WTC11 (cell line): ENCODE measurements at regions not wholly inside any gene's neighbourhood (a gene's known extent, or its start where the extent isn't known, plus 50 kb on each side); places are given as distances from the start of the nearest gene placed in this dataset.

Source experiments
- ATAC-seq: fragments of 200-7000 bp; cut with Tn5 transposase; 2 replicates; pipeline ENCODE4 v1.10.0; 2021; ENCODE audit warnings: mild to moderate bottlenecking, moderate library complexity
- CTCF ChIA-PET: fragments of 300-600 bp; sonication (Branson Sonifier 250); formaldehyde crosslinking; loops from one replicate; lab custom pipeline; 2021; ENCODE audit warnings: antibody characterized with exemption; lab: Charles Lee
- POLR2A ChIA-PET: fragments of 350-600 bp; sonication (Branson Sonifier 250); formaldehyde crosslinking; loops from one replicate; lab custom pipeline; 2021; ENCODE audit warnings: antibody characterized with exemption; lab: Charles Lee
- DNase-seq: peaks from one replicate; pipeline ENCODE4 v3.0.0; 2021; ENCODE audit warnings: low spot score
- H3K27ac Mint-ChIP-seq: 2 replicates; pipeline ENCODE4 v1.8.0; 2021; ENCODE audit warnings: mixed read lengths
- H3K27me3 Mint-ChIP-seq: 2 replicates; pipeline ENCODE4 v1.8.0; 2021; ENCODE audit warnings: low read depth, mild to moderate bottlenecking, moderate library complexity, mixed read lengths
- H3K36me3 Mint-ChIP-seq: 2 replicates; pipeline ENCODE4 v1.8.0; 2021; ENCODE audit warnings: mixed read lengths
- H3K4me1 Mint-ChIP-seq: 2 replicates; pipeline ENCODE4 v1.8.0; 2022; ENCODE audit warnings: mixed read lengths
- H3K4me3 Mint-ChIP-seq: 2 replicates; pipeline ENCODE4 v1.8.0; 2021; ENCODE audit warnings: mild to moderate bottlenecking, moderate library complexity, mixed read lengths
- H3K9me3 Mint-ChIP-seq: 2 replicates; pipeline ENCODE4 v1.8.0; 2021; ENCODE audit warnings: mixed read lengths
- ATF3 ChIP-seq: sonication (generic); formaldehyde crosslinking; conservative IDR thresholded peaks from 2 replicates; pipeline ENCODE4 v1.8.1; 2022; ENCODE audit warnings: mild to moderate bottlenecking, missing genetic modification reagents
- CREB1 ChIP-seq: sonication (generic); formaldehyde crosslinking; IDR thresholded peaks from 2 replicates; pipeline ENCODE4 v1.8.0; 2023; ENCODE audit warnings: mild to moderate bottlenecking, missing genetic modification reagents
- EMX1 ChIP-seq: fragments of 250-450 bp; sonication (Bioruptor Pico); IDR thresholded peaks from 2 replicates; pipeline ENCODE4 v1.8.0; 2021; ENCODE audit warnings: mild to moderate bottlenecking
- ERG ChIP-seq: fragments of 250-450 bp; sonication (Bioruptor Pico); IDR thresholded peaks from 2 replicates; pipeline ENCODE4 v1.8.0; 2021; ENCODE audit warnings: mild to moderate bottlenecking
- FOXK1 ChIP-seq: sonication (generic); formaldehyde crosslinking; IDR thresholded peaks from 2 replicates; pipeline ENCODE4 v1.8.0; 2022; ENCODE audit warnings: mild to moderate bottlenecking, moderate library complexity, missing genetic modification reagents
- KAT7 ChIP-seq: sonication (generic); formaldehyde crosslinking; IDR thresholded peaks from 2 replicates; pipeline ENCODE4 v1.8.1; 2023; ENCODE audit warnings: missing genetic modification reagents, mild to moderate bottlenecking, borderline replicate concordance
- MYBL2 ChIP-seq: sonication (generic); formaldehyde crosslinking; IDR thresholded peaks from 2 replicates; pipeline ENCODE4 v1.8.1; 2023; ENCODE audit warnings: mild to moderate bottlenecking, moderate library complexity, missing genetic modification reagents
- NR2C2 ChIP-seq: sonication (generic); formaldehyde crosslinking; IDR thresholded peaks from 2 replicates; pipeline ENCODE4 v1.8.0; 2022; ENCODE audit warnings: mild to moderate bottlenecking, missing genetic modification reagents
- PREB ChIP-seq: sonication (generic); formaldehyde crosslinking; IDR thresholded peaks from 2 replicates; pipeline ENCODE4 v1.8.1; 2022; ENCODE audit warnings: mild to moderate bottlenecking, missing genetic modification reagents, moderate library complexity, borderline replicate concordance
- TP53 ChIP-seq: sonication (generic); formaldehyde crosslinking; IDR thresholded peaks from 2 replicates; pipeline ENCODE4 v1.8.1; 2023; ENCODE audit warnings: mild to moderate bottlenecking, missing genetic modification reagents
- ZMAT4 ChIP-seq: fragments of 250-450 bp; sonication (Bioruptor Pico); IDR thresholded peaks from 2 replicates; pipeline ENCODE4 v1.9.0; 2021; ENCODE audit warnings: mild to moderate bottlenecking
- ZNF121 ChIP-seq: sonication (generic); formaldehyde crosslinking; IDR thresholded peaks from 2 replicates; pipeline ENCODE4 v1.8.0; 2023; ENCODE audit warnings: missing genetic modification reagents
- ZNF263 ChIP-seq: sonication (generic); formaldehyde crosslinking; IDR thresholded peaks from 2 replicates; pipeline ENCODE4 v1.8.1; 2022; ENCODE audit warnings: low read depth, mild to moderate bottlenecking, moderate library complexity, missing genetic modification reagents
- ZNF416 ChIP-seq: fragments of 250-450 bp; sonication (Bioruptor Pico); IDR thresholded peaks from 2 replicates; pipeline ENCODE4 v1.9.0; 2021; ENCODE audit warnings: mild to moderate bottlenecking, inconsistent platforms

- Mint-ChIP-seq H3K27ac (no peak overlapping the region), H3K27me3 (no peaks in the 10 kb centered on the region), H3K9me3 (peaks cover 5% of the 10 kb centered on the region), H3K36me3 (no peaks in the 10 kb centered on the region; the same call in 1 of the 2 replicates), H3K4me3 (no peak overlapping the region), H3K4me1 (peaks cover 25% of the 10 kb centered on the region)
- ATAC-seq: no peak
- CTCF ChIA-PET: no interaction called here
- POLR2A ChIA-PET: no interaction called here
- TF ChIP-seq ZNF121 (peak; percentile 81), ERG (CRISPR knock-in tag) (no peak)
- DNase-seq: no peak
Measured at GRCh38 chr9:135372501-135373008, 107.0 kb upstream of the PPP1R26 start.

- no peak for TF ChIP-seq FOXK1 (CRISPR knock-in tag)
- no peak for TF ChIP-seq MYBL2 (CRISPR knock-in tag)
- TF ChIP-seq NR2C2 (CRISPR knock-in tag): no peak
- no peak for TF ChIP-seq ATF3 (CRISPR knock-in tag)
- TF ChIP-seq, all 79 proteins: peak for 0
- CTCF ChIA-PET: no interaction called here
- POLR2A ChIA-PET: no interaction called here
- no peak for DNase-seq
- Mint-ChIP-seq H3K9me3 (peaks cover 5% of the 10 kb centered on the region), H3K4me3 (no peak overlapping the region), H3K4me1 (peaks cover 25% of the 10 kb centered on the region), H3K27ac (no peak overlapping the region), H3K27me3 (no peaks in the 10 kb centered on the region), H3K36me3 (no peaks in the 10 kb centered on the region; the same call in 1 of the 2 replicates)
- ATAC-seq: no peak
Measured at GRCh38 chr9:135373151-135373685, 106.4 kb upstream of the PPP1R26 start.

DNA sequence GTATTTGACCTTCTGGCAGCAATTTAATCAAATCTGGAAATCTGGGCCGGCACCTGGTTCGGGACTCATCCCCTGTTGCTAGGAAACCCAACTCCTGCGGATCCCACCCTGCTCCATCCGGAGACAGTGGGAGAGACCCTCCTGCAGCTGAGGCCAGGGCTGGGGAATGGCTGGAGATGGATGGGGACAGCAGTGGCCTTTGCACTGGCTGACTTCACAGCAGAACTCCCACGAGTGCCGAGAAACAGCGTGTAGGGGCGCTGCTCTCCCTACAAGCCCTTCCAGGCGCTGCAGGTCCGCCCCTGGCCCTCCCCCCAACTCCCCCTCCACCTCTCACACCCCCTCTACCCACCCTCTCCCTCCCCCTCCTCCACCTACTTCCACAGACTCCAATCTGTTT, 105.8 kb upstream of the PPP1R26 start:
- CTCF ChIA-PET: no interaction called here
- no peaks in the 10 kb centered on the region for H3K36me3 Mint-ChIP-seq
- H3K4me1 Mint-ChIP-seq: peaks cover 22% of the 10 kb centered on the region
- H3K27me3 Mint-ChIP-seq: no peaks in the 10 kb centered on the region
- H3K27ac Mint-ChIP-seq: no peak overlapping the region
- no peaks in the 10 kb centered on the region for H3K9me3 Mint-ChIP-seq
- H3K4me3 Mint-ChIP-seq: no peak overlapping the region
- DNase-seq (no peak), ATAC-seq (no peak)
- POLR2A ChIA-PET: no interaction called here
- TF ChIP-seq ZNF121 (no peak), ZNF416 (CRISPR knock-in tag) (no peak)

- TF ChIP-seq ZNF263 (CRISPR knock-in tag) (no peak), ERG (CRISPR knock-in tag) (no peak), KAT7 (no peak), CREB1 (CRISPR knock-in tag) (no peak), ZMAT4 (no peak), EMX1 (no peak), PREB (CRISPR knock-in tag) (no peak), TP53 (no peak)
- ChIA-PET CTCF (no interaction called here), POLR2A (no interaction called here)
- Mint-ChIP-seq H3K9me3 (no peaks in the 10 kb centered on the region), H3K4me1 (peaks cover 17% of the 10 kb centered on the region), H3K27ac (no peak overlapping the region), H3K27me3 (no peaks in the 10 kb centered on the region), H3K36me3 (no peaks in the 10 kb centered on the region), H3K4me3 (no peak overlapping the region)
- ATAC-seq (no peak), DNase-seq (no peak)
Measured at GRCh38 chr9:135374591-135374990, 105.0 kb upstream of the PPP1R26 start.
